CD8-positive, alpha-beta memory T cell (primary cell): ENCODE measurements at regions not wholly inside any gene's neighbourhood (a gene's known extent, or its start where the extent isn't known, plus 50 kb on each side); places are given as distances from the start of the nearest gene placed in this dataset.

Experiments used
- CTCF ChIA-PET: fragments of 350-600 bp; sonication (Branson Sonifier 250); formaldehyde crosslinking; loops from one replicate; lab custom pipeline; 2021; ENCODE audit warnings: antibody characterized with exemption; lab: Charles Lee
- POLR2A ChIA-PET: fragments of 350-600 bp; sonication (Branson Sonifier 250); formaldehyde crosslinking; loops from one replicate; lab custom pipeline; 2021; ENCODE audit warnings: antibody characterized with exemption; lab: Charles Lee
- DNase-seq, 5 donors: peaks; one replicate each; pipeline versions ENCODE4 v3.0.0 to v3.0.0-alpha.2; 2020 to 2022; ENCODE audit warnings: mixed read lengths in 1 of 5
- H3K27ac ChIP-seq: one replicate; pipeline ENCODE4 v1.7.0; 2013; ENCODE audit warnings: low read depth, mild to moderate bottlenecking, low read length, moderate library complexity
- H3K27me3 ChIP-seq: 2 replicates; pipeline ENCODE4 v1.7.0; 2013; ENCODE audit warnings: low read length, mild to moderate bottlenecking; ENCODE audit not compliant: insufficient read depth, poor library complexity, severe bottlenecking
- H3K36me3 ChIP-seq: 2 replicates; pipeline ENCODE4 v1.7.0; 2013; ENCODE audit warnings: mild to moderate bottlenecking, low read length, moderate library complexity; ENCODE audit not compliant: insufficient read depth
- H3K4me1 ChIP-seq: 2 replicates; pipeline ENCODE4 v1.7.0; 2013; ENCODE audit warnings: mild to moderate bottlenecking, low read length, moderate library complexity; ENCODE audit not compliant: insufficient read depth
- H3K4me3 ChIP-seq: 2 replicates; pipeline ENCODE4 v1.7.0; 2013; ENCODE audit warnings: mild to moderate bottlenecking, low read length
- H3K9me3 ChIP-seq: 2 replicates; pipeline ENCODE4 v1.7.0; 2013; ENCODE audit warnings: mild to moderate bottlenecking, low read length
- H3K27ac Mint-ChIP-seq, 8 donors: one replicate each; pipeline ENCODE4 v1.8.0; 2020 to 2021; ENCODE audit warnings: mixed read lengths in 8 of 8, mild to moderate bottlenecking in 6 of 8, inconsistent platforms in 3 of 8, moderate library complexity in 3 of 8
- H3K27me3 Mint-ChIP-seq, 2 donors: one replicate each; pipeline ENCODE4 v1.8.0; 2020 to 2021; ENCODE audit warnings: mixed read lengths in 2 of 2, mild to moderate bottlenecking in 1 of 2, moderate library complexity in 1 of 2
- H3K36me3 Mint-ChIP-seq, 3 donors: one replicate each; pipeline ENCODE4 v1.8.0; 2020 to 2021; ENCODE audit warnings: mixed read lengths in 3 of 3, inconsistent platforms in 1 of 3, mild to moderate bottlenecking in 1 of 3
- H3K4me1 Mint-ChIP-seq, 3 donors: one replicate each; pipeline ENCODE4 v1.8.0; 2020 to 2021; ENCODE audit warnings: mixed read lengths in 3 of 3, inconsistent platforms in 1 of 3, mild to moderate bottlenecking in 1 of 3
- H3K4me3 Mint-ChIP-seq, 7 donors: one replicate each; pipeline ENCODE4 v1.8.0; 2020 to 2021; ENCODE audit warnings: mixed read lengths in 7 of 7, mild to moderate bottlenecking in 6 of 7, moderate library complexity in 4 of 7, inconsistent platforms in 2 of 7
- H3K9me3 Mint-ChIP-seq, 5 donors: one replicate each; pipeline ENCODE4 v1.8.0; 2020 to 2022; ENCODE audit warnings: mixed read lengths in 5 of 5, mild to moderate bottlenecking in 3 of 5, moderate library complexity in 2 of 5, inconsistent platforms in 1 of 5

DNA sequence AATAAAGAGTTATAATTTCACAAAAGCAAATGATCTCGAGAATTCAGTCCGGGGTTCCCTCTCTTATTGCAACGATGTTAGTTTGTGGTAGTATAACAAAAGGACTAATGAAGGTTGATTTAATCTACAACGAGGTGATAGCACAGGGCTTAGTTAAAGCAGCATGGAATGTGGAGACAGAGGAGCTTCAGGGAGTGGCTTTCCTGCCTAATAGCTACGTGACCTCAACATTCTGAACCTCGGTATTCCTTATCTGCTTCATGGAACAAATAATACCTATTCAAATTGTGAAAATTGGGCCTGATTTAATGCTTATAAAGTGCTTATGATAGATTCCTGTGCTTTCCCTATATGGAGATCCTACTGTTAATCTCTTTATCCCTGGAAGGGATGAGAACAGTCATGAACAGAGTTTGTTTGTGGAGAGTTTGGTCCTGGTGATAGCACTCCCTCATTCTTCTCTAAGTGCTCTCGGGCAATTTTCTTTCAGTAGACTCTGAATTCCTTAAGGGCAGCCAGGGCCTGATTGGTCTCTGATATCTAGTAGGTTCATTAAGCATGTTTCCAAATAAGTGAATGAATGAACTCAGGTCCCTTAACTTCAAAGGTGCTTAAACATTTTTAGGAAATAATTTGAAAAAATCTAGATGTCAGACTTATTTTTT, 104.1 kb upstream of the TUT7 start:
- H3K4me1 ChIP-seq = no peaks in the 10 kb centered on the region
- no peaks in the 10 kb centered on the region for H3K27me3 ChIP-seq
- H3K4me3 ChIP-seq = no peak overlapping the region
- Mint-ChIP-seq H3K9me3 (no peaks in the 10 kb centered on the region), H3K4me3 (no peak overlapping the region), H3K36me3 (no peaks in the 10 kb centered on the region), H3K27me3 (peaks cover 0 to under 1% of the 10 kb centered on the region in 2 donors), H3K27ac (no peak overlapping the region), H3K4me1 (no peaks in the 10 kb centered on the region)
- CTCF ChIA-PET = no interaction called here
- H3K36me3 ChIP-seq = no peaks in the 10 kb centered on the region
- DNase-seq = no peak
- POLR2A ChIA-PET = no interaction called here
- no peaks in the 10 kb centered on the region for H3K9me3 ChIP-seq
- H3K27ac ChIP-seq = no peak overlapping the region

DNA sequence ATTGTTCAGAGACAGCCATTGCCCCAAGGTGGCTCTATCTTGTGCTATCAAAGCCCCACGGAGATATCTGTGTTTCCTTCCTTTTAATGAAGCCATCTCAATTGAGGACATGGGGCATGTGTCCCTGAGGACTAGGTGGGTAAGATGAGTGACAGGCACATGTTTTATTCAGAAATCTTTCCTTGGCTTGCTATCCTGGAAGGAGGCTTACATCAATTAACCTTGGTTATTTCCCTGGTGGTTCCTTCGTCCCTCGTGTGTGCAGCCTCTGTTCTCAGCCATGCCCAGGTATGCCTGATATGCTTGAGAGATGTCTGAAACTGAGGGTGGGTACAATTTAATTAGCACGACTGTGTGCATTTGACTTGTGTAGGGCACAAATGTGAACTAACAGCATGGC, 102.2 kb upstream of the TUT7 start:
- Mint-ChIP-seq H3K27me3 (no peaks in the 10 kb centered on the region), H3K36me3 (no peaks in the 10 kb centered on the region), H3K27ac (no peak overlapping the region), H3K4me1 (no peaks in the 10 kb centered on the region), H3K4me3 (no peak overlapping the region), H3K9me3 (no peaks in the 10 kb centered on the region)
- no peaks in the 10 kb centered on the region for H3K9me3 ChIP-seq
- ChIA-PET POLR2A (no interaction called here), CTCF (no interaction called here)
- no peaks in the 10 kb centered on the region for H3K36me3 ChIP-seq
- H3K27me3 ChIP-seq = no peaks in the 10 kb centered on the region
- no peak overlapping the region for H3K27ac ChIP-seq
- no peak for DNase-seq
- H3K4me3 ChIP-seq = no peak overlapping the region
- H3K4me1 ChIP-seq = no peaks in the 10 kb centered on the region

DNA sequence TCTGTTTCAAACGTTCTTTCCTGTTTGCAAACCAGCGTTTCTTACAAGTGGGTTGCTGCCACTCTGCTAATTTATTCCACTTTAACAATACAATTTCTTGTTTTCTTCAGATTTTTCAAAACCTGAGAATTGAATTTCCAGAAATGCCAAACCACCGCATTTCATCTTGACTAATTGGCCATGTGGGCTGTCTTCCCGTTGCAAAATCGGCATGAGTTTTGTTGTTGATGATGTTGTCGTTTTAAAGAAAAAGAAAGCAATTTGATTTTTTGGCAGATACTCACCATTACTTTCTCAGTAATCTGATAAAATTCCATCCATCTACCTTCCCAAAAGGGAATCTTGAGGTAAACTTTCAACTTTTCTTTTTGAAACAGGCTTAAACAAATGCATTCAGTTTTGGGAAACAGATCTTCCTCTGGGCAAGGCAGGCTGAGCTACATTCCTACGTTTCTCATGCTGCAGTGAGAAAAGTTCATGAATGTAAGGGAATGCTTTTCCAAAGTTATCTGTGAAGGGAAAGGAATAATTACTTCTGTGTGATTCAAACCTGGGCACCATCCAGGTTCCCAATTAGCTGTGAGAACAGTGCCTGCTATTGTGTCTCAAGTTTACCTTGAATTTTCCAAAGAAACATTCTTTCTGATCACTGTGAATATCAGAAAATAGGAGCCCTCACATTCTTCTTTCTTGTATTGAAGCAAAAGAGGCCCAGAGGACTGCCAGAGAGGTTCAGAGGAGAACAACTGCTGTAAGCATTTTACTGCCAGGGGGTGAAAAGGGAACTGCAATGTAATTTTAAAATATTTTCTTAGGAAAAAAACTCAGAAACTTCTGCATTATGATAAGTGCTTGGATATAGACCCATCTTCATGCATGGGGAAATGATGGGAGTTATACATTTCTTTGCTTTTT, 100.7 kb upstream of the TUT7 start:
- H3K9me3 ChIP-seq = no peaks in the 10 kb centered on the region
- Mint-ChIP-seq H3K36me3 (no peaks in the 10 kb centered on the region), H3K27me3 (no peaks in the 10 kb centered on the region), H3K9me3 (no peaks in the 10 kb centered on the region), H3K27ac (no peak overlapping the region), H3K4me1 (no peaks in the 10 kb centered on the region), H3K4me3 (no peak overlapping the region)
- H3K4me3 ChIP-seq = no peak overlapping the region
- no peak overlapping the region for H3K27ac ChIP-seq
- ChIA-PET POLR2A (no interaction called here), CTCF (no interaction called here)
- no peaks in the 10 kb centered on the region for H3K36me3 ChIP-seq
- no peaks in the 10 kb centered on the region for H3K27me3 ChIP-seq
- no peaks in the 10 kb centered on the region for H3K4me1 ChIP-seq
- DNase-seq = no peak

DNA sequence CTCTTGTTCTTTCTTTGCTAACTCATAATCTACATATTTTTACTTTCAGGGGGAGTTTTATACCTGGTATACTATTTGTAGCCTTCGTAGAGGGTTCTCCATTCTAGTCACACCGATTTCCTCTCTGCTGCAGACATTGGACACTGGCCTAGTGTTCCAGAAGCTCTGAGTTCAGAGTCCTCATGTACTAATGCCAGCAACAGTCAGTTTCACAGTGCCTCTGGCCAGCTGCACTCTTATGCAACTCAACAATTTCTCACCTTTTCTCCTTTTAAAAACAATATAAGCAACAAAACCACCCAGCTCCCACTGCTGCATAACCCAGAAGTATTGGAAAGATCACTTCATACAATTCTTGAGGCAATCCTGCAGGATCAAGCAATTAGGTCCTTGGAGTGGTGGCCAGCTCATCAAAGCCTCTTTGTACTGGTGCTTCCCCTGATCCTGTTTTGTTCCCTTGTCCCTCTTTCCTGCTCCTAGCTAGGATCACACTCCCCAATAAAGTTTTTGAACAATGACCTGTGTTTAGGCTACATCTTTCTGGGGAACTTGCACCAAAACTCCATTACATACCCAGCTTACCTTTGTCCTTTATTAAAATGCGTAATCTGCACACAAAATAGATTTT, 98.1 kb upstream of the TUT7 start:
- Histone ChIP-seq H3K9me3 (no peaks in the 10 kb centered on the region), H3K27me3 (no peaks in the 10 kb centered on the region), H3K4me3 (no peak overlapping the region), H3K4me1 (no peaks in the 10 kb centered on the region), H3K36me3 (no peaks in the 10 kb centered on the region), H3K27ac (no peak overlapping the region)
- DNase-seq = no peak
- POLR2A ChIA-PET = no interaction called here
- H3K27me3 Mint-ChIP-seq = peaks cover 1 to 5% of the 10 kb centered on the region in 2 donors
- H3K9me3 Mint-ChIP-seq = no peaks in the 10 kb centered on the region
- H3K27ac Mint-ChIP-seq = no peak overlapping the region
- H3K4me3 Mint-ChIP-seq = no peak overlapping the region
- H3K4me1 Mint-ChIP-seq = no peaks in the 10 kb centered on the region
- H3K36me3 Mint-ChIP-seq = peaks cover 0 to 3% (median 0%) of the 10 kb centered on the region in 3 donors
- CTCF ChIA-PET = no interaction called here

DNA sequence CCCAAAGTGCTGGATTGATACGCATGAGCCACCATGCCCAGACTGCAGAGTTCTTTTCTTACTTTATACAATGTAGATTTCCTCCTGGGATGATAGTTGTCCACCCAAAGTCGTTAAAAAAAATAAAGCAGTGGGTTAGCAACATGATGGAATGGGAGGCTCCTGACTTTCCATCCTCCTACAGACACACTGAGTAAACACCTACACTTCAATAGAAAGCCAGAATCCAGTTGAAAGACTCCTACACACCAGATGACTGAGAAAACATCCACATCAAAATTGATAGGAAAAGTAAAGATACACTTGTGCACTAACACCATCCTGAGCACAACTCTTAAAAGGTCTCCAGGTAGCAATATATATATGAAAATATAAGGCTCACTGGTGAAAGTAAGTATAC, 95.0 kb upstream of the TUT7 start:
- H3K36me3 Mint-ChIP-seq = peaks cover 0 to 3% (median 0%) of the 10 kb centered on the region in 3 donors

DNA sequence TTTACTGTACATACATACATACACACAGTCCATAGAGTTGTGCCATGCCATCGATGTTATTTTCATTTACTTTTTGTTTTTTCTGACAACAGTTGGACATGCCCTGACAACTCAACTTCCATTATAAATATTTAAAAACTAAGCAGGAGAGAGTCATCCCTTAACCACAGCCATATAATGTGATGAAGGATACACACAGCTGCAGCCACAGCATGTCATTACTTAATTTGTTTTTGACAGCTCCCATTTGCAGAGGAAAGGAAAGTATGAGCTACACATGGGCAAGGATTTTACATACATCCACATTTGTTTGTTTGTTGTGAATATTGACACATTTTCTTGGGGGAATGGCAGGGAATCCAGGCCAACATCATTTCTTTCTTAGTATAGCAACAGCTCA, 91.5 kb upstream of the TUT7 start:
- no peaks in the 10 kb centered on the region for H3K9me3 Mint-ChIP-seq
- H3K4me1 Mint-ChIP-seq = no peaks in the 10 kb centered on the region
- Histone ChIP-seq H3K36me3 (no peaks in the 10 kb centered on the region), H3K9me3 (no peaks in the 10 kb centered on the region), H3K4me1 (no peaks in the 10 kb centered on the region), H3K4me3 (no peak overlapping the region), H3K27me3 (no peaks in the 10 kb centered on the region), H3K27ac (no peak overlapping the region)
- H3K27me3 Mint-ChIP-seq = peaks cover 18 to 30% of the 10 kb centered on the region in 2 donors
- H3K27ac Mint-ChIP-seq = no peak overlapping the region
- CTCF ChIA-PET = no interaction called here
- POLR2A ChIA-PET = no interaction called here
- no peak overlapping the region for H3K4me3 Mint-ChIP-seq
- DNase-seq = no peak
- peaks cover 0 to 3% (median 0%) of the 10 kb centered on the region in 3 donors for H3K36me3 Mint-ChIP-seq

More for the DNA sequence above, 95.0 kb upstream of the TUT7 start:
- H3K27ac Mint-ChIP-seq = no peak overlapping the region
- Histone ChIP-seq H3K27me3 (no peaks in the 10 kb centered on the region), H3K4me1 (no peaks in the 10 kb centered on the region), H3K4me3 (no peak overlapping the region), H3K36me3 (no peaks in the 10 kb centered on the region), H3K9me3 (no peaks in the 10 kb centered on the region), H3K27ac (no peak overlapping the region)
- peaks cover 9 to 25% of the 10 kb centered on the region in 2 donors for H3K27me3 Mint-ChIP-seq
- DNase-seq = no peak
- H3K4me1 Mint-ChIP-seq = no peaks in the 10 kb centered on the region
- ChIA-PET CTCF (no interaction called here), POLR2A (no interaction called here)
- H3K4me3 Mint-ChIP-seq = no peak overlapping the region
- no peaks in the 10 kb centered on the region for H3K9me3 Mint-ChIP-seq

DNA sequence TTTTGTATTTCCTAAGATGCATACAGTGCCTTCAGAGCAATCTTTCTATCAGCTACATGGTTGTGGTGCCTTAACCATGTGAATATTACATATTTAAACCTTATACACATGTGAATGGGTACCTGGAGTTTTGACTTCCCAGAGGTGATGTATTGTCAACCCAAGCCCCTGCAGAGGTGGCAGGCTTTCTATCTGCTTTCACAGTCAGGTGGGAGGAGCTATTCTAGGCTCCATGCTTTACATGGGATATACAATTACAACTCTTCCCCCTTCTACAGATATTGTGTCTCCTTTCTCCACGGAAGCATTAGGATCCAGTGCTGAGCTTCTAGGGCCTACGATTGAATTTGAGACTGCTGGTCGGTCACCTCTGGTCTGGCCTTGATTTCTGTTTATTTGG, 89.8 kb upstream of the TUT7 start:
- Mint-ChIP-seq H3K27ac (no peak overlapping the region), H3K27me3 (peaks cover 20 to 38% of the 10 kb centered on the region in 2 donors), H3K9me3 (no peaks in the 10 kb centered on the region), H3K36me3 (peaks cover 0 to 3% (median 0%) of the 10 kb centered on the region in 3 donors), H3K4me1 (no peaks in the 10 kb centered on the region), H3K4me3 (no peak overlapping the region)
- POLR2A ChIA-PET = no interaction called here
- Histone ChIP-seq H3K4me3 (no peak overlapping the region), H3K27ac (no peak overlapping the region), H3K36me3 (no peaks in the 10 kb centered on the region), H3K9me3 (no peaks in the 10 kb centered on the region), H3K4me1 (no peaks in the 10 kb centered on the region), H3K27me3 (no peaks in the 10 kb centered on the region)
- no peak for DNase-seq
- CTCF ChIA-PET = interaction anchor here (0.7 kb wide), 1 partner anchor 403 kb away, joined by 3 read pairs; no protein-coding TSS in a partner anchor
